ENCODE measurements at regions not wholly inside any gene's neighbourhood (a gene's known extent, or its start where the extent isn't known, plus 50 kb on each side); places are given as distances from the start of the nearest gene placed in this dataset.
A peak's percentile ranks its signal among the peaks of the same experiment; 100 is the strongest.

DNA sequence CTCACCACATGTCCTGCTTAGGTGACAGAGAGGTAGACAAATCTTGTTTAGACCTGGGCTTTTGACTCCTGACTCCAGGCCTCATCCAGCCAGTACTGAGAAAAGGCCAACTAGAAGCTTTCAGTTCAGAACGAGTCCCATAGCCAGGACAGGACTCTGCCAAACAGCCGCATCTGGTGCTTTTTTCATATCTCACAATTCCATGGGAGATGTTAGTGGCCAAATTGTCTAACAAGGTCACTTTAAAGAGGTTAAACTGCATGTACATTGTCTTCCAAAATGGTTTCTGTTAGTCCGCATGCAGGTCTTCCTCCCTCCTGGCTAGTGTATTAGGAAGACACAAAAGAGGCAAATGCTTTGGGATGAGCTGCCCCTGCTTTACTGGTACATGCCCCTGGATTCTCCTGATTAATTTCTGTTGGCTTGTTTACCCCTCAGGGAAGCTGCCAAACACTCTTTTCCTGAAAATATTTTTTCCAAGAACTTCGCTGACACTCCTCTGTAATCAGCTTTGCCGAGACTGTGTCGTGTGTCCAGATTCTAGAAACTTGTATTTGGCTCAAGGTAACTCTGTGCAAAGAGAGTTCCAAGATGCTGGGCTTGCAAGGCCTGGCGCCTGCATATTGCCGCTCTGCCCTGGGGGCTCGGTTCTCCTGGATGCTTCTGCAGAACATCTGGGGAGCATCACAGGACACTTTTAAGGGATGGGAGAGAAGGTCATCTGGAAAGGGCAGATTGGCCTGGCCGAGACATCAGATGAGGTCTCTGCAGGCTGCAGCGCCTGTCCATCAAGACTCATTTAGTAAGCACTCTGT, 209.2 kb upstream of the APCDD1 start:
- H3K27me3 ChIP-seq (ENCODE audit: insufficient read depth, low read length, poor library complexity), result no peaks in the 10 kb centered on the region
- H2AK5ac ChIP-seq (ENCODE audit: low read length), result no peak overlapping the region
- H2BK120ac ChIP-seq (ENCODE audit: low read depth, low read length), result no peak overlapping the region
- no peak overlapping the region for H3K4me3 ChIP-seq (ENCODE audit: low read length)
- no peak overlapping the region for H4K8ac ChIP-seq (ENCODE audit: low read depth, low read length)
- H3K79me2 ChIP-seq (ENCODE audit: control insufficient read depth, insufficient read depth, low read length), result no peaks in the 10 kb centered on the region
- H3K4ac ChIP-seq (ENCODE audit: low read depth, low read length), result no peak overlapping the region
- DNase-seq, result no peak
- H3K9ac ChIP-seq (ENCODE audit: low read length), result no peak overlapping the region
- no peak overlapping the region for H2BK15ac ChIP-seq (replicated peaks; ENCODE audit: low read depth)
- no peaks in the 10 kb centered on the region for H3K36me3 ChIP-seq (ENCODE audit: control insufficient read depth, insufficient read depth, low read length)
- H3K79me1 ChIP-seq (ENCODE audit: low read length), result no peaks in the 10 kb centered on the region
- H3K27ac ChIP-seq (ENCODE audit: low read depth, low read length), result no peak overlapping the region
- no peak overlapping the region for H3K18ac ChIP-seq (ENCODE audit: low read length)
- H3K23ac ChIP-seq (ENCODE audit: low read length), result no peak overlapping the region
- H3K56ac ChIP-seq (ENCODE audit: low read length), result no peak overlapping the region
- peaks cover 11% of the 10 kb centered on the region for H3K4me1 ChIP-seq (ENCODE audit: control insufficient read depth, low read depth, low read length)
- H3K4me2 ChIP-seq (ENCODE audit: low read length), result no peak overlapping the region
- H2BK5ac ChIP-seq (ENCODE audit: low read length), result no peak overlapping the region
- no CpG with 5 or more reads among the region's 11 CpGs for WGBS (ENCODE audit: extremely low coverage, insufficient coverage, low lambda C conversion rate)
- no peak overlapping the region for H4K5ac ChIP-seq (ENCODE audit: low read length)

DNA sequence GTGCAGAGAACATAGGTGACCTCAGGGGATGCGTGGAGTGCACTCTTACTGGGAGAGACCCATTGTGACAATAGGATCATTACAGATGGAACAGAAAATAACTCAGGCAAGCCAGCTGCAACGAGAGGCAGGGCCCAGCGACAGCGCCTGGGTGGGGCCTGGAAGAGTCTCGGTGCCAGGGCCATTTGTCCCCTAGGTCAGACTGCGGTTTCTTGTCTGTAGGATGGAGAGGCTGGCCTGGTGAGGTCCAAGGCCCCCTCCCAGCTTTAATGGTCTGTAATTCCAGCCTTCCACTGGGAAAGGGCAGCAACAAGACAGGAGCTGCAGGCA, 208.6 kb upstream of the APCDD1 start:
- Histone ChIP-seq H3K79me1 (ENCODE audit: low read length) (no peaks in the 10 kb centered on the region), H2BK120ac (ENCODE audit: low read depth, low read length) (no peak overlapping the region), H3K4me1 (ENCODE audit: control insufficient read depth, low read depth, low read length) (peaks cover 9% of the 10 kb centered on the region), H3K27me3 (ENCODE audit: insufficient read depth, low read length, poor library complexity) (no peaks in the 10 kb centered on the region), H3K27ac (ENCODE audit: low read depth, low read length) (no peak overlapping the region), H4K8ac (ENCODE audit: low read depth, low read length) (no peak overlapping the region), H4K5ac (ENCODE audit: low read length) (no peak overlapping the region), H2BK15ac (replicated peaks; ENCODE audit: low read depth) (no peak overlapping the region), H3K18ac (ENCODE audit: low read length) (no peak overlapping the region), H3K56ac (ENCODE audit: low read length) (no peak overlapping the region), H3K4me2 (ENCODE audit: low read length) (no peak overlapping the region), H3K4ac (ENCODE audit: low read depth, low read length) (no peak overlapping the region), H3K4me3 (ENCODE audit: low read length) (no peak overlapping the region), H2AK5ac (ENCODE audit: low read length) (no peak overlapping the region), H2BK5ac (ENCODE audit: low read length) (no peak overlapping the region), H3K23ac (ENCODE audit: low read length) (no peak overlapping the region), H3K9ac (ENCODE audit: low read length) (no peak overlapping the region), H3K79me2 (ENCODE audit: control insufficient read depth, insufficient read depth, low read length) (no peaks in the 10 kb centered on the region), H3K36me3 (ENCODE audit: control insufficient read depth, insufficient read depth, low read length) (no peaks in the 10 kb centered on the region)
- WGBS (ENCODE audit: extremely low coverage, insufficient coverage, low lambda C conversion rate), result no CpG with 5 or more reads among the region's 6 CpGs
- no peak for DNase-seq

DNA sequence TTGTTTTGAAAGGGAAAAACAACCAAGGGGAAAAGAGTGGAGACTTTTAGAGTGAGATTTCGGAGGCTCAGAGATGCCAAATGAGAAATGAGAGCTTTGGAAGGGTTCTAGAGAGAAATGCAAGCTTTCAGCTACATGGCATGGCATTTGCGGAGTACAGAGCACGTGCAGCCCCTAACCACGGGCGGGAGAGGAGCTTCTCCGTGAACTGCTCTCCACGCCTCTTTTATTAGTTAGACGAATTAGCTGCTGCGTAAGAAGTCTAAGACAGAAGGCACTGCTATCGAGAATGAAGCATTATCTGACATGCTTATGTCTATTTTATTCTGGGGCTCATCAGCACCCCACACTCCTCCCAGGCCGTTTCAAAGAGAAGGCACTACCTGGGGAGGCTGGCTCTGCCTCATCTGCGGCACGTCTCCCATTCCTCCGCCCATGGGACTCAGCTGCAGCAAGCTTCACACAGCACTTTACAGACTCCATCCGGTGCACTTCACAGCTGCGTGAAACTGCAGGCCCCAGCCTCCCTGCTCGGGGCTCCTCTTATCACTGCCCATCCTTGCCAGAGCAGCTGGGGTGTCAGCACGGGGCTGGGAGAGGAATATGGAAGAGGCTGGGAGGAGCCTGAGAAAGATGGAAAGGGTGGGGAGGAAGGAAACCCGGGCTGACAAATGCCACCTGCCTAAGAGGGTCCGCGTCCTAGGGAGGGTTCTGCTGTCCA, 207.3 kb upstream of the APCDD1 start:
- Histone ChIP-seq H3K4me3 (ENCODE audit: low read length) (no peak overlapping the region), H2BK5ac (ENCODE audit: low read length) (no peak overlapping the region), H2AK5ac (ENCODE audit: low read length) (no peak overlapping the region), H3K4ac (ENCODE audit: low read depth, low read length) (peak overlapping the region; percentile 39), H4K5ac (ENCODE audit: low read length) (no peak overlapping the region), H3K27ac (ENCODE audit: low read depth, low read length) (no peak overlapping the region), H3K79me2 (ENCODE audit: control insufficient read depth, insufficient read depth, low read length) (no peaks in the 10 kb centered on the region), H3K4me1 (ENCODE audit: control insufficient read depth, low read depth, low read length) (peaks cover 5% of the 10 kb centered on the region), H3K36me3 (ENCODE audit: control insufficient read depth, insufficient read depth, low read length) (no peaks in the 10 kb centered on the region), H3K27me3 (ENCODE audit: insufficient read depth, low read length, poor library complexity) (no peaks in the 10 kb centered on the region), H2BK120ac (ENCODE audit: low read depth, low read length) (no peak overlapping the region), H3K9ac (ENCODE audit: low read length) (no peak overlapping the region), H2BK15ac (replicated peaks; ENCODE audit: low read depth) (no peak overlapping the region), H3K23ac (ENCODE audit: low read length) (no peak overlapping the region), H4K8ac (ENCODE audit: low read depth, low read length) (no peak overlapping the region), H3K18ac (ENCODE audit: low read length) (no peak overlapping the region), H3K56ac (ENCODE audit: low read length) (peak overlapping the region; percentile 68), H3K79me1 (ENCODE audit: low read length) (no peaks in the 10 kb centered on the region), H3K4me2 (ENCODE audit: low read length) (no peak overlapping the region)
- DNase-seq, result peak; percentile 51
- no CpG with 5 or more reads among the region's 21 CpGs for WGBS (ENCODE audit: extremely low coverage, insufficient coverage, low lambda C conversion rate)

DNA sequence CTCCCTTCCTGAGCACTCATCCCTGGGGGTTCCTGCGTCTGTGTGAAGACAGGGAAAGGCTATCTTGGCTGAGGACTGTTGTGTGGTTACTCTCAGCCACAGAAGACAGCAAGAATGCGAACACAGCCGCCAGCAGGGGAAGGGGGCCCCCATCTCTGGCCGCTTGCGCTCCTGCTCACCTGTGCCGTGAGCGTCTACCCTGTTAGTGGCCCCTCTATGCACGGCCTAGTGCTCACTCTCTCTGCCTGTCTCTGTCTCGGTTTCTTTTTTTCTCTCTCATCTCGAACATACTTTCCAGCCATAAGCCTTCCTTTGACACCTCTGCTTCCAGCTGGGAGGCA, 206.7 kb upstream of the APCDD1 start:
- Histone ChIP-seq H2BK120ac (ENCODE audit: low read depth, low read length) (no peak overlapping the region), H3K4ac (ENCODE audit: low read depth, low read length) (no peak overlapping the region), H3K79me1 (ENCODE audit: low read length) (no peaks in the 10 kb centered on the region), H3K9ac (ENCODE audit: low read length) (no peak overlapping the region), H2BK5ac (ENCODE audit: low read length) (no peak overlapping the region), H2BK15ac (replicated peaks; ENCODE audit: low read depth) (no peak overlapping the region), H3K4me2 (ENCODE audit: low read length) (no peak overlapping the region), H3K23ac (ENCODE audit: low read length) (no peak overlapping the region), H3K4me1 (ENCODE audit: control insufficient read depth, low read depth, low read length) (peaks cover 5% of the 10 kb centered on the region), H3K18ac (ENCODE audit: low read length) (no peak overlapping the region), H3K56ac (ENCODE audit: low read length) (peak overlapping the region; percentile 68), H3K27ac (ENCODE audit: low read depth, low read length) (no peak overlapping the region), H4K5ac (ENCODE audit: low read length) (no peak overlapping the region), H4K8ac (ENCODE audit: low read depth, low read length) (no peak overlapping the region), H3K79me2 (ENCODE audit: control insufficient read depth, insufficient read depth, low read length) (no peaks in the 10 kb centered on the region), H3K36me3 (ENCODE audit: control insufficient read depth, insufficient read depth, low read length) (no peaks in the 10 kb centered on the region), H2AK5ac (ENCODE audit: low read length) (peak overlapping the region; percentile 33), H3K4me3 (ENCODE audit: low read length) (no peak overlapping the region), H3K27me3 (ENCODE audit: insufficient read depth, low read length, poor library complexity) (no peaks in the 10 kb centered on the region)
- DNase-seq, result no peak
- no CpG with 5 or more reads among the region's 10 CpGs for whole genome bisulfite sequencing (ENCODE audit: extremely low coverage, insufficient coverage, low lambda C conversion rate)

DNA sequence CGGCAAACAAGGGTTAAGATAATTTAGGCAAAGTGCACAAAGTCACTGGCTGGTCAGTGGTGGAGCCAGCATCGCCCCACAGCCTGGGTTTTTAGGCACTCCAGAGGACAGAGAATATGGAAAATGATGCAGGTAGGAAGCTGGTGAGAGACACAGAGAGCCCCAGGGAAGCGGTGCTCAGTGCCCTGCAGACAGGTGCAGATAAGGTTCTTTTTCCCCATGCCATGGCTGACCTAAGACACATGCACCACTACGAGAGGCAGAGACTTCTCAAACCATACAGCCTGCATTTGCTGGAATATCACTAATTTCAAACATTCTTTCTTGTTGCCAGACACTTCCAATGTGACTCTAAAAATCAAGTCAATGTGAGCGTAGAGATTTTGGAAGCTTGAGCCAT, 205.7 kb upstream of the APCDD1 start:
- Histone ChIP-seq H3K23ac (ENCODE audit: low read length) (no peak overlapping the region), H3K79me1 (ENCODE audit: low read length) (no peaks in the 10 kb centered on the region), H3K18ac (ENCODE audit: low read length) (no peak overlapping the region), H3K4me3 (ENCODE audit: low read length) (no peak overlapping the region), H4K8ac (ENCODE audit: low read depth, low read length) (no peak overlapping the region), H3K27ac (ENCODE audit: low read depth, low read length) (no peak overlapping the region), H3K4me2 (ENCODE audit: low read length) (no peak overlapping the region), H3K56ac (ENCODE audit: low read length) (no peak overlapping the region), H2BK15ac (replicated peaks; ENCODE audit: low read depth) (no peak overlapping the region), H4K5ac (ENCODE audit: low read length) (no peak overlapping the region), H3K4me1 (ENCODE audit: control insufficient read depth, low read depth, low read length) (peaks cover 2% of the 10 kb centered on the region), H2AK5ac (ENCODE audit: low read length) (no peak overlapping the region), H2BK5ac (ENCODE audit: low read length) (no peak overlapping the region), H3K27me3 (ENCODE audit: insufficient read depth, low read length, poor library complexity) (no peaks in the 10 kb centered on the region), H3K4ac (ENCODE audit: low read depth, low read length) (no peak overlapping the region), H3K9ac (ENCODE audit: low read length) (no peak overlapping the region), H2BK120ac (ENCODE audit: low read depth, low read length) (no peak overlapping the region), H3K79me2 (ENCODE audit: control insufficient read depth, insufficient read depth, low read length) (no peaks in the 10 kb centered on the region), H3K36me3 (ENCODE audit: control insufficient read depth, insufficient read depth, low read length) (no peaks in the 10 kb centered on the region)
- WGBS (ENCODE audit: extremely low coverage, insufficient coverage, low lambda C conversion rate), result no CpG with 5 or more reads among the region's 5 CpGs
- no peak for DNase-seq

All from mesendoderm (in vitro differentiated cells).